AG10803 (cell line): ENCODE measurements at regions not wholly inside any gene's neighbourhood (a gene's known extent, or its start where the extent isn't known, plus 50 kb on each side); places are given as distances from the start of the nearest gene placed in this dataset.

Source experiments
- DNase-seq: peaks from one replicate; pipeline ENCODE4 v3.0.0; 2010; ENCODE audit warnings: low read depth
- H3K4me3 ChIP-seq: 2 replicates; pipeline ENCODE4 v1.5.1; 2011; ENCODE audit warnings: mild to moderate bottlenecking, low read length, control low read depth
- TF ChIP-seq, protein P1 (sequence below): conservative IDR thresholded peaks from 2 replicates; pipeline ENCODE4 v1.5.1; 2011; ENCODE audit warnings: mild to moderate bottlenecking, low read length, control low read depth, inconsistent platforms

DNA sequence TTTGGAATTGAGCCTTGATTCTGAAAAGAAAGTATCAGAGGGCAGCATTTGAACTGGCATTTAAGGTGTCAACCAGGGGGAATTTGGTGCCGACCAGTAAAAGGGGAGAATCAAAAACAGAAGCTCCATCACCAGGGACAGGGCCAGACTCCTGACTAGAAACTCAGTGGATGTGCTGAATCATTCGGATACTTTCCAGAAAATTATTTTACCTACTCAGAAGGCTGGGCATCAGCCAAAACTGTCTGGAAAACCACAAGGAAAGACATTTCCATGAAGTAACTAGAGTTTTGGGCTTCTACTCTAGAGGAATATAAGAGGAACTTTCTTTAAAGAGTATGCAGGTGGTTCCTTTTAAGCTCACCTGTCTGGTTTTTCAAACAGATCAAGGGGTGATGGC is 756.6 kb downstream of the RNF144A start:
- TF ChIP-seq, protein P1, sequence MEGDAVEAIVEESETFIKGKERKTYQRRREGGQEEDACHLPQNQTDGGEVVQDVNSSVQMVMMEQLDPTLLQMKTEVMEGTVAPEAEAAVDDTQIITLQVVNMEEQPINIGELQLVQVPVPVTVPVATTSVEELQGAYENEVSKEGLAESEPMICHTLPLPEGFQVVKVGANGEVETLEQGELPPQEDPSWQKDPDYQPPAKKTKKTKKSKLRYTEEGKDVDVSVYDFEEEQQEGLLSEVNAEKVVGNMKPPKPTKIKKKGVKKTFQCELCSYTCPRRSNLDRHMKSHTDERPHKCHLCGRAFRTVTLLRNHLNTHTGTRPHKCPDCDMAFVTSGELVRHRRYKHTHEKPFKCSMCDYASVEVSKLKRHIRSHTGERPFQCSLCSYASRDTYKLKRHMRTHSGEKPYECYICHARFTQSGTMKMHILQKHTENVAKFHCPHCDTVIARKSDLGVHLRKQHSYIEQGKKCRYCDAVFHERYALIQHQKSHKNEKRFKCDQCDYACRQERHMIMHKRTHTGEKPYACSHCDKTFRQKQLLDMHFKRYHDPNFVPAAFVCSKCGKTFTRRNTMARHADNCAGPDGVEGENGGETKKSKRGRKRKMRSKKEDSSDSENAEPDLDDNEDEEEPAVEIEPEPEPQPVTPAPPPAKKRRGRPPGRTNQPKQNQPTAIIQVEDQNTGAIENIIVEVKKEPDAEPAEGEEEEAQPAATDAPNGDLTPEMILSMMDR, result no peak
- no peak overlapping the region for H3K4me3 ChIP-seq
- DNase-seq, result peak; percentile 58

DNA sequence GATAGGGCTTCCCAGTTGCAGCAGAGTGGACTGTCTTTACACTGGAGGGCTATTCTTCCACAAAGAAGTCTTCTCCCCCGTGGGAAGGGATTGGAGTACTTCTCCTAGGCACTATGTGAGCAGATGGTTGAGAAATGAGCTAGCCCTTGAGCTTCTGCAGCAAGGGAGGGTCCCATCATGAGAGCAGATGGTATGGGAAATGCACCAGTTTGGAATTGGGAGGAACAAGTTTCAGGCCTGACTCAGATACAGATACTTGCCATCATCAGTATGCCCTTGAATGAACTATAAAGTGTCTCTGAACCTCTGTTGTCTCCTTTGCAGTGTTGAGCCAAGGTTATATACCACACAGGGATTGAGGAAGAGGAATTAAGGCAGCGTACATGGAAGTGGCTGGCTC is 757.4 kb downstream of the RNF144A start:
- no peak overlapping the region for H3K4me3 ChIP-seq
- TF ChIP-seq, protein P1, result no peak
- peak; percentile 57 for DNase-seq

DNA sequence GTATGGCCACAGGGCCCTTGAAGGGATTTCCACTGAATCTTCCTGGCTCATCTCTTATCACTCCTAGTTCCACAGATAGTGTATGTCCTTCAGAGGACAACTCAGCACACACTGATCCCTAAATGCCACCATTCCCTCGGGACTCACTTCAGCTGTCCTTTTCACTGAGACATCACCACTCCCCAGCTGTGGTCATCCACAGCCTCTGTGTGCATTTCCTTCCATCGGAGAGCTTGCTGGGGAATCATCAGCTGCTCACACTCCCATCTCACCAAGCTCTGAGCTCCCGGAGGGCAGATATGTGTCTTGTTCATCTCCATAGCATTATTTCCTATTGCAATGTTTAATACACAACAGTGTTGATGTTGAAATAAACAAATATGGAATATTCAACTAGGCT is 759.5 kb downstream of the RNF144A start:
- TF ChIP-seq, protein P1, result no peak
- no peak overlapping the region for H3K4me3 ChIP-seq
- no peak for DNase-seq

DNA sequence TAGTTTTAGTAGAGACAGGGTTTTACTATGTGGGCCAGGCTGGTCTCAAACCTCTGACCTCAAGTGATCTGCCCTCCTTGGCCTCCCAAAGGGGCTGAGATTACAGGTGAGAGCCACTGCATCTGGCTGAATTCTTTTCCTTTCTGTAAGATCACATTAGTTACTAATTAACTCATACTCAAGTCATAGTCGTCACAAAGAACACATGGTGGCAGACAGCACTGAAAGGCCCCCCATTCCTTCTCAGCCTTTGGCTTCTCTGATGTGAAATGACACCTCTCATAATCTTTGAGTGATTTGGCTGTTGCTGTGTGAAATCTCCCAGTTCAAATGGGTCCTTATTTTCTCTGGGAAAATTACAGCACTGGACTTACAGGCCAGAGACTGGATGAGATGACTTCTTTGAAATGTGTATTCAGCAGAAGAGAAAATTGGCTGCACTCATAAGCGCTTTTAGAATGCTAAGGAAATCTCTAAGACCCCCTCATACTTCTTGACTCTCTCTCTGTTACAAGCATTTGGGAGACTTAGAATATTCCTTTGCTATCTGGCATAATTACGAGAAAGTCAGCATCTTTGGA is 764.8 kb downstream of the RNF144A start:
- DNase-seq, result no peak
- H3K4me3 ChIP-seq, result no peak overlapping the region
- TF ChIP-seq, protein P1, result no peak

DNA sequence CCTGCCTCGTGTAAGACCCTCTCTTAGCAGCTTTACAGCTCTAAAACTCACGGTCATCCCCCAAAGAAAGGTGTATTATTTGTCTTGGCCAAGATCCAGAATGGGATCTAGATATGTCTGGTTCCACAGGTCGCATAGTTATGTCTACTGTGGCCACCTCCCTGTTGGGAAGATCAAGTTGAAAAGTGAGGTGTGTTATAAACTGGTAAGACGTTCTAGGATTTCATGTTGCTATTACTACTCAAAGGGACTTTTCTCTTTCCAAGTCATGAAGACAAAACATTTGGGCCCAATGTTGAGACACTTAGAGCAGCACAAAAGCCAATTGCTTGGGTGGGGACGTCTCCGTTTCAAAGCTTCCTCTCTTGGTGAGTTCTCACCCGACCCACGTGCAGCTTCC is 766.0 kb downstream of the RNF144A start:
- DNase-seq, result no peak
- TF ChIP-seq, protein P1, result no peak
- no peak overlapping the region for H3K4me3 ChIP-seq

DNA sequence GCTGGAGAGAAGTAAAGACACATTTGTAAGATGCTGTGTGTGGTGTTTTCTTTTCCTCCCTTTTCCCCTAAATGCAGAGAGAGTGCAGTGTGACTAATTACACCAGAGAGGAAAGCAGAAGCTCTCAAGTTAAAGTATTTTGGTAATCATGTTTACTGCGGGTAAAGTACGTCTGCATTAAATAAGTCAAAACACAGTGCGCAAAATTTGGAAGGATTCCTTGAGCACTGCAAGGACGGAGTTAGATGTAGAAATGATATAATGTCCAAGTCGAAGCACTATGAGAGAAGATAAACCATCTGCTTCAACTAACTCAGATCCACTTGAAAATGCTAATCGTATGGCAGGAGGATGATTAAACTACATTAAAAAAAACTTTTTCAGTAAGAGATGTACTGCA is 766.5 kb downstream of the RNF144A start:
- TF ChIP-seq, protein P1, result no peak
- no peak for DNase-seq
- no peak overlapping the region for H3K4me3 ChIP-seq

DNA sequence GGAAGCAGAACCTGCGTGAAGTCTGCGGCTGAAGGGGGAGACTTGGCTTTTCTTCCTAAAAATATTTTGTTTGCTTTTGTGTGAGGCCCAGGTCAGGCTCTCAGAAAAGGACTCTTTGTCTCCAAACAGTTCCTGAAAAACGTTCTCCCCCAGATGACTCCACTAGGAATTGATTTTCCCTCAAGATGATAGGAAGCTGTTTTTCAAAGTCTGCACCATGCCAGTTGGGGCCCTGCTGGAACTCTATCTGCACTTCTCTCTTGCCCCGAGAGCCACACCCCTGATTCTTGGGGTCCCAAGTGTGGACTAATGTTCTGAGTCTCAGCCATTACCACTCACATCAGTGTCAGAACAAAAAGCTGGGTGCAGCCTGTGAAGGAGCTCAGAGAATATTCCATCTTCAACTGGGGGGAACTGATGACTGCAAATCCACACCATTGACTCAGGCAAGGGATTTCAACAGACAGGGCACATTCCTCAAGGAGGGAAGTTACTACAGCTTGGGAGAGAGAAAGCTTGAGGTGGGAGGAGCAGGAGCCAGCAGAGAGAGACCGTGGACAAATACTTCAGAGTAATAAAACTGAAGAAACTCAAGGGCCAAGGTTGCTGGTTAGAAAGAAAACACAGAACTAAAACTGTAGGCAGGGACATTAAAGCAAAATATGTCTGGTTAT is 768.3 kb downstream of the RNF144A start:
- TF ChIP-seq, protein P1, result no peak
- DNase-seq, result peak; percentile 89
- H3K4me3 ChIP-seq, result no peak overlapping the region
